NCI-H1092 treated with DMSO at 0.1 percent for 48 hours (cell line): ENCODE measurements at regions not wholly inside any gene's neighbourhood (a gene's known extent, or its start where the extent isn't known, plus 50 kb on each side); places are given as distances from the start of the nearest gene placed in this dataset.
"Not testable (repeated sequence)": the region's sequence is repeated elsewhere in the genome, so short reads cannot be mapped to it uniquely, and the experiment has no call there.

ENCODE experiments used
- DNase-seq: peaks from one replicate; lab custom pipeline; 2025; lab: John Stamatoyannopoulos, UW

GRCh38 chr16:16879567-16880251 is 500.8 kb downstream of the NPIPA7 start:
- DNase-seq, result no peak

GRCh38 chr16:16881814-16882213 is 502.9 kb downstream of the NPIPA7 start:
- no peak for DNase-seq

GRCh38 chr16:16882766-16883165 is 503.8 kb downstream of the NPIPA7 start:
- no peak for DNase-seq

- no peak for DNase-seq
Observed at GRCh38 chr16:16884451-16884850, 505.5 kb downstream of the NPIPA7 start.

- no peak for DNase-seq
Observed at GRCh38 chr16:16887193-16887592, 508.3 kb downstream of the NPIPA7 start.

GRCh38 chr16:16890964-16891363 is 512.0 kb downstream of the NPIPA7 start:
- no peak for DNase-seq

- no peak for DNase-seq
Observed at GRCh38 chr16:16904601-16905000, 525.7 kb downstream of the NPIPA7 start.

- DNase-seq, result no peak
Observed at GRCh38 chr16:16905850-16906249, 526.9 kb downstream of the NPIPA7 start.

- DNase-seq, result no peak
Observed at GRCh38 chr16:16907089-16907488, 528.1 kb downstream of the NPIPA7 start.

- no peak for DNase-seq
Observed at GRCh38 chr16:16908077-16908476, 529.1 kb downstream of the NPIPA7 start.

- DNase-seq, result no peak
Observed at GRCh38 chr16:16909126-16909525, 530.2 kb downstream of the NPIPA7 start.

- DNase-seq, result no peak
Observed at GRCh38 chr16:16910666-16911065, 531.7 kb downstream of the NPIPA7 start.

- no peak for DNase-seq
Observed at GRCh38 chr16:16915771-16916170, 536.8 kb downstream of the NPIPA7 start.

- DNase-seq, result no peak
Observed at GRCh38 chr16:16917191-16917785, 538.3 kb downstream of the NPIPA7 start.

- no peak for DNase-seq
Observed at GRCh38 chr16:16923479-16923878, 544.5 kb downstream of the NPIPA7 start.

- no peak for DNase-seq
Observed at GRCh38 chr16:16924613-16925012, 545.7 kb downstream of the NPIPA7 start.

GRCh38 chr16:16925432-16925831 is 545.3 kb downstream of the XYLT1 start:
- DNase-seq, result no peak

GRCh38 chr16:16928532-16929109 is 542.1 kb downstream of the XYLT1 start:
- no peak for DNase-seq

GRCh38 chr16:16930309-16931000 is 540.3 kb downstream of the XYLT1 start:
- no peak for DNase-seq

- no peak for DNase-seq
Observed at GRCh38 chr16:16933861-16934260, 536.9 kb downstream of the XYLT1 start.

GRCh38 chr16:16934660-16935059 is 536.1 kb downstream of the XYLT1 start:
- DNase-seq, result no peak

GRCh38 chr16:16935909-16936308 is 534.9 kb downstream of the XYLT1 start:
- DNase-seq, result not testable (repeated sequence)

GRCh38 chr16:16937576-16937975 is 533.2 kb downstream of the XYLT1 start:
- DNase-seq, result no peak
